ENCODE measurements at regions not wholly inside any gene's neighbourhood (a gene's known extent, or its start where the extent isn't known, plus 50 kb on each side); places are given as distances from the start of the nearest gene placed in this dataset.

DNA sequence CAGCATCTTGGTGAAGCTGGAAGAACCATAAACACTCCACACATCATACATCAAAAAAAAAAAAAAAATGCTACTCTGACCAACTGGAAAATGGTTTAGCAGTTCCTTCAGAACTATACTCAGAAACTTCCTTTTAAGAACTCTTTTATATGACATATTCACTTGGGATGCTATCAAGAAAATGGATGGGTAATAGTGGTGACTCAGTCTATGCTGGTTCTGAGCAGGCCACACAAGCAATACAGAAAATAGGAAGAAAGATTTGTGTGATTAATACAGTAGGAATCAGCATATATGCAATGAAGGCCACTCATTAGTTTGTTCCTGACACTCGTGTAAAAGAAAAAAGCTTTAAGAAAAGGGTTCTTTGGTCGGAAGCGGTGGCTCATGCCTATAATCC lies 123.5 kb upstream of the FAT4 start:
- Mint-ChIP-seq H3K4me1 (no peaks in the 10 kb centered on the region), H3K9me3 (peaks cover 7% of the 10 kb centered on the region), H3K4me3 (no peak overlapping the region), H3K27ac (ENCODE audit: unreplicated experiment) (no peak overlapping the region), H3K36me3 (ENCODE audit: low read depth) (no peaks in the 10 kb centered on the region), H3K27me3 (ENCODE audit: low read depth) (no peaks in the 10 kb centered on the region)
- no peak for DNase-seq (ENCODE audit: low read depth, low spot score)
- TF ChIP-seq, protein P1, sequence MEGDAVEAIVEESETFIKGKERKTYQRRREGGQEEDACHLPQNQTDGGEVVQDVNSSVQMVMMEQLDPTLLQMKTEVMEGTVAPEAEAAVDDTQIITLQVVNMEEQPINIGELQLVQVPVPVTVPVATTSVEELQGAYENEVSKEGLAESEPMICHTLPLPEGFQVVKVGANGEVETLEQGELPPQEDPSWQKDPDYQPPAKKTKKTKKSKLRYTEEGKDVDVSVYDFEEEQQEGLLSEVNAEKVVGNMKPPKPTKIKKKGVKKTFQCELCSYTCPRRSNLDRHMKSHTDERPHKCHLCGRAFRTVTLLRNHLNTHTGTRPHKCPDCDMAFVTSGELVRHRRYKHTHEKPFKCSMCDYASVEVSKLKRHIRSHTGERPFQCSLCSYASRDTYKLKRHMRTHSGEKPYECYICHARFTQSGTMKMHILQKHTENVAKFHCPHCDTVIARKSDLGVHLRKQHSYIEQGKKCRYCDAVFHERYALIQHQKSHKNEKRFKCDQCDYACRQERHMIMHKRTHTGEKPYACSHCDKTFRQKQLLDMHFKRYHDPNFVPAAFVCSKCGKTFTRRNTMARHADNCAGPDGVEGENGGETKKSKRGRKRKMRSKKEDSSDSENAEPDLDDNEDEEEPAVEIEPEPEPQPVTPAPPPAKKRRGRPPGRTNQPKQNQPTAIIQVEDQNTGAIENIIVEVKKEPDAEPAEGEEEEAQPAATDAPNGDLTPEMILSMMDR (conservative IDR thresholded peaks at IDR 0.05), result no peak

DNA sequence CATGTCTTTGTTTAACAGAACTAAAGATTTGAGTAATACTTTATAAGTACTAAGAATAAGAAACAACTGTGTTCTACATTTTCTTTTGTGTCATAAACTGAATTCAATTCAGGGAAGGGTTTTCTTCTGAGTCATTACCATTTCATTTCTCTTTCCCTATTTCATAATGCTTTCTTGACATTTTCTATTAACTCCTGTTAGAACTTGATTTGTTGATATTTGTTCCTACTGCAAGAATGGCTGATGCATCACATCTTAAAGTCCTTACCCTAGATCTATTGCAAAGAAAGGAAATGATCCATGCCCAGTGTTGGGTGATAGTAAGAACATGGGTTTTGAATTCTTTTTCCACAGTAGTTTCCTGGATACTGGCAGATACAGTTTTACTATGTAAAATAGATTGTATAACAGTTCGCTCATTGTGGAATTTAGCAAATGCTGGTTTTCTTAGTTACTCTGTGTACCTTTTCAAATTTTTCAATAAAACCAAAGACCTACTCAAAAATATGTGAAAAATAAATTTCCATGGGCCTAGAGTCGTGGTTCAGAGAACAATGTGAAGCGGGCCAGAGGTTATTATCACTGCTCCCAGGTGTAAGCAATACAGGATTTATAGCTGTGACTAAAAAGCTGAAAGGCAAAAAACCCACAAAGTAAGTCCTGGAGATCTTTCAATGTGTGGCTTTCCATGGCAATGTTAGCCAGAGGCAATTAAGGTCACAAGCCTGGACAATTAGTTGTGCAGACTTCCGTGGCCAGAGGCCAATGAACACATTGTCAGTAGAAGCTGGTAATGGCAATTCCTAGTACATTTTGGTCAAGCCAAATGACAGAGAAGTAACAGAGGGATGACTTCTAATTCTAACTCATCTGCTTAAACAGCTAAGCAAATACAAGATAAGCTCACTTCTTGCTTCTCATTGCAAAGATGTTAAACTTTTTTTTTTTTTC lies 127.3 kb upstream of the FAT4 start:
- TF ChIP-seq, protein P1 (conservative IDR thresholded peaks at IDR 0.05), result no peak
- Mint-ChIP-seq H3K9me3 (peaks cover 5% of the 10 kb centered on the region), H3K36me3 (ENCODE audit: low read depth) (no peaks in the 10 kb centered on the region), H3K27ac (ENCODE audit: unreplicated experiment) (no peak overlapping the region), H3K4me3 (no peak overlapping the region), H3K4me1 (no peaks in the 10 kb centered on the region), H3K27me3 (ENCODE audit: low read depth) (no peaks in the 10 kb centered on the region)
- no peak for DNase-seq (ENCODE audit: low read depth, low spot score)

DNA sequence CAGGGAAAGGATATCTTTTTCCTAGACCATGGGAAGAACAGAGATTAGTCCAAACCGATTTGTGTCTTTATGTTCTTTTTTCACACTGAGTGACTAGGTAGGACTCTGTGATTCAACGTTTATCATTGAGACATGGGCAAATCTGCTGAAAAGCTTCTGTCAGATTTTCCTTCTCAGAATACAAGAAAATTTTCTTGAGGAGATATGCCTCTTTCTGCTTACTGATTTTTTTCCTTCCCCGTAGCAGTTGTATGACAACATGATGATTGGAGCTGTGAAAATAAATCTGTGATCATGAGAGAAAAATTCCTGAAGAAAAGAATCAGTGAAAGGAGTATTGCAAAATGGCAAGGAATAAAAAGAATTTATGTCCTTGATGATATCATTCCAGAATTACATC lies 130.6 kb upstream of the FAT4 start:
- Mint-ChIP-seq H3K27ac (ENCODE audit: unreplicated experiment) (no peak overlapping the region), H3K36me3 (ENCODE audit: low read depth) (no peaks in the 10 kb centered on the region), H3K4me3 (no peak overlapping the region), H3K4me1 (no peaks in the 10 kb centered on the region), H3K27me3 (ENCODE audit: low read depth) (no peaks in the 10 kb centered on the region), H3K9me3 (peaks cover 2% of the 10 kb centered on the region)
- TF ChIP-seq, protein P1 (conservative IDR thresholded peaks at IDR 0.05), result no peak
- no peak for DNase-seq (ENCODE audit: low read depth, low spot score)

DNA sequence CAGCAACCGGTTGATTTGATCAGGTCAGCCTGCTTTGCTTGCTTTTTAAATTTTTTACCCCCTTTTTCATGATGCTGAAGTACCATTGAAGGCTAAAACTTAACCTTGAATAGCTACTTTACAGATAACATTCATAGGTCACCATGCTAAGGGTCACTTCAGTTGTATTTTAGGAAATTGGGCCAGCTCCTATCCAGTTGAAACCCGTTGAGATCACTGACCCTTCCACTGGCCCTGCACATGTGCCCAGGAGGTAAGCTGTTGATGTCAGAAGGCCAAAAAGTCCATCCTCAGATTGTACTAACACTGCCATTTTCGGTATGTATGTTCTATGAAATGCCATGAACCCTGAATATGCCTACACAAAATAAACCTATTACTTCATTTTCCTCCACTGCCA lies 133.0 kb upstream of the FAT4 start:
- no peaks in the 10 kb centered on the region for H3K27me3 Mint-ChIP-seq (ENCODE audit: low read depth)

DNA sequence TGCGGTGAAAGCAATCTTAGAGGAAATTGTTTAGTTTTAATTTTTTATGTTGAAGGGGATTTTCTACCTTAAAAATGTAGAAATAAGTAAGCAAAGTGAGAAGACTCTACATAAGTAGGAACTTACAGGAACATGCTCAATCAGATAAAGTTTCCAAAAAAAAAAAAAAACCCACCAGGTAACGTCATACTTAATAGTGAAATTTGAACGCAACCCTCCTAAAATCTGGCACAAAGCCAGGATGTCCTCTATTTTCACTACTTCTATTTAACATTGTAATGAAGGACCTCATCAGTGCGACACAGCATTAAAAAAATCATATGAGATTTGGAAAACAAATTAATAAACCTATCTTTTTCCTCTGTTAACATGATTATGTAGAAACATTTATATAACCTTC lies 135.0 kb upstream of the FAT4 start:
- no peak overlapping the region for H3K27ac Mint-ChIP-seq (ENCODE audit: unreplicated experiment)
- TF ChIP-seq, protein P1 (conservative IDR thresholded peaks at IDR 0.05), result no peak
- H3K27me3 Mint-ChIP-seq (ENCODE audit: low read depth), result no peaks in the 10 kb centered on the region
- DNase-seq (ENCODE audit: low read depth, low spot score), result no peak
- no peak overlapping the region for H3K4me3 Mint-ChIP-seq
- H3K36me3 Mint-ChIP-seq (ENCODE audit: low read depth), result no peaks in the 10 kb centered on the region
- no peaks in the 10 kb centered on the region for H3K9me3 Mint-ChIP-seq
- no peaks in the 10 kb centered on the region for H3K4me1 Mint-ChIP-seq

More for the DNA sequence above, 133.0 kb upstream of the FAT4 start:
- DNase-seq (ENCODE audit: low read depth, low spot score), result no peak
- TF ChIP-seq, protein P1 (conservative IDR thresholded peaks at IDR 0.05), result no peak
- H3K4me3 Mint-ChIP-seq, result no peak overlapping the region
- no peaks in the 10 kb centered on the region for H3K9me3 Mint-ChIP-seq
- H3K36me3 Mint-ChIP-seq (ENCODE audit: low read depth), result no peaks in the 10 kb centered on the region
- no peak overlapping the region for H3K27ac Mint-ChIP-seq (ENCODE audit: unreplicated experiment)
- no peaks in the 10 kb centered on the region for H3K4me1 Mint-ChIP-seq

All from neural crest cell (in vitro differentiated cells).